Superior temporal gyrus (tissue), 1 donor: ENCODE measurements at regions not wholly inside any gene's neighbourhood (a gene's known extent, or its start where the extent isn't known, plus 50 kb on each side); places are given as distances from the start of the nearest gene placed in this dataset.
"Not testable (repeated sequence)": the region's sequence is repeated elsewhere in the genome, so short reads cannot be mapped to it uniquely, and the experiment has no call there.

Experiments
- DNase-seq: peaks from one replicate; pipeline ENCODE4 v3.0.0-alpha.2; 2016; ENCODE audit errors: extremely low spot score

GRCh38 chr1:56268519-56269140, 310.7 kb downstream of the PLPP3 start:
- no peak for DNase-seq

GRCh38 chr1:56267611-56268010, 311.8 kb downstream of the PLPP3 start:
- no peak for DNase-seq

GRCh38 chr1:56266359-56266758, 313.0 kb downstream of the PLPP3 start:
- DNase-seq = no peak

GRCh38 chr1:56265216-56265615, 314.1 kb downstream of the PLPP3 start:
- no peak for DNase-seq

- DNase-seq = no peak
Observed at GRCh38 chr1:56263908-56264307, 315.5 kb downstream of the PLPP3 start.

GRCh38 chr1:56258371-56258770, 321.0 kb downstream of the PLPP3 start:
- no peak for DNase-seq

- no peak for DNase-seq
Observed at GRCh38 chr1:56257726-56258125, 321.6 kb downstream of the PLPP3 start.

- no peak for DNase-seq
Observed at GRCh38 chr1:56256153-56257000, 323.0 kb downstream of the PLPP3 start.

GRCh38 chr1:56255516-56256152, 323.7 kb downstream of the PLPP3 start:
- DNase-seq = no peak

GRCh38 chr1:56254130-56254529, 325.2 kb downstream of the PLPP3 start:
- DNase-seq = no peak

- no peak for DNase-seq
Observed at GRCh38 chr1:56250809-56251208, 328.6 kb downstream of the PLPP3 start.

- no peak for DNase-seq
Observed at GRCh38 chr1:56249234-56249633, 330.1 kb downstream of the PLPP3 start.

- no peak for DNase-seq
Observed at GRCh38 chr1:56248138-56248537, 331.2 kb downstream of the PLPP3 start.

- DNase-seq = not testable (repeated sequence)
Observed at GRCh38 chr1:56246726-56247125, 332.6 kb downstream of the PLPP3 start.

GRCh38 chr1:56240400-56240799, 339.0 kb downstream of the PLPP3 start:
- DNase-seq = no peak

- DNase-seq = no peak
Observed at GRCh38 chr1:56237491-56238064, 341.8 kb downstream of the PLPP3 start.

- no peak for DNase-seq
Observed at GRCh38 chr1:56236688-56237087, 342.7 kb downstream of the PLPP3 start.

- DNase-seq = no peak
Observed at GRCh38 chr1:56235909-56236510, 343.4 kb downstream of the PLPP3 start.

GRCh38 chr1:56229186-56229585, 350.2 kb downstream of the PLPP3 start:
- no peak for DNase-seq

- DNase-seq = no peak
Observed at GRCh38 chr1:56227886-56228285, 351.5 kb downstream of the PLPP3 start.

- DNase-seq = no peak
Observed at GRCh38 chr1:56227401-56227800, 352.0 kb downstream of the PLPP3 start.
